HG03354 (cell line): ENCODE measurements at regions not wholly inside any gene's neighbourhood (a gene's known extent, or its start where the extent isn't known, plus 50 kb on each side); places are given as distances from the start of the nearest gene placed in this dataset.

Experiments used
- ATAC-seq: cut with Tn5 transposase; IDR thresholded peaks from one replicate; pipeline ENCODE4 v1.9.1; 2021; ENCODE audit warnings: mild to moderate bottlenecking; ENCODE audit not compliant: unreplicated experiment, poor library complexity, severe bottlenecking

- ATAC-seq, result no peak
These were observed 2385.0 kb downstream of the PCDH9 start for GRCh38 chr13:64845110-64845509.

- no peak for ATAC-seq
These were observed 2411.1 kb downstream of the PCDH9 start for GRCh38 chr13:64819081-64819480.

GRCh38 chr13:64817691-64818090, 2412.4 kb downstream of the PCDH9 start:
- ATAC-seq, result no peak

GRCh38 chr13:64810750-64811149, 2419.4 kb downstream of the PCDH9 start:
- no peak for ATAC-seq

- ATAC-seq, result no peak
These were observed 2421.4 kb downstream of the PCDH9 start for GRCh38 chr13:64808704-64809103.

GRCh38 chr13:64801768-64802167, 2428.4 kb downstream of the PCDH9 start:
- no peak for ATAC-seq

- ATAC-seq, result no peak
These were observed 2431.7 kb downstream of the PCDH9 start for GRCh38 chr13:64798422-64798821.

- no peak for ATAC-seq
These were observed 2436.5 kb downstream of the PCDH9 start for GRCh38 chr13:64793592-64793991.

- ATAC-seq, result no peak
These were observed 2437.0 kb downstream of the PCDH9 start for GRCh38 chr13:64793131-64793530.

GRCh38 chr13:64791373-64791772, 2438.8 kb downstream of the PCDH9 start:
- no peak for ATAC-seq

- ATAC-seq, result no peak
These were observed 2447.7 kb downstream of the PCDH9 start for GRCh38 chr13:64782466-64782865.

- ATAC-seq, result no peak
These were observed 2452.1 kb downstream of the PCDH9 start for GRCh38 chr13:64778002-64778401.

GRCh38 chr13:64774915-64775314, 2455.2 kb downstream of the PCDH9 start:
- ATAC-seq, result no peak

GRCh38 chr13:64770743-64771142, 2459.4 kb downstream of the PCDH9 start:
- no peak for ATAC-seq

GRCh38 chr13:64767054-64767453, 2463.1 kb downstream of the PCDH9 start:
- ATAC-seq, result no peak

GRCh38 chr13:64765636-64766035, 2464.5 kb downstream of the PCDH9 start:
- no peak for ATAC-seq

GRCh38 chr13:64758521-64759244, 2471.5 kb downstream of the PCDH9 start:
- no peak for ATAC-seq

- ATAC-seq, result no peak
These were observed 2473.5 kb downstream of the PCDH9 start for GRCh38 chr13:64756621-64757020.

GRCh38 chr13:64755961-64756360, 2474.2 kb downstream of the PCDH9 start:
- no peak for ATAC-seq

GRCh38 chr13:64753233-64754000, 2476.7 kb downstream of the PCDH9 start:
- ATAC-seq, result no peak

GRCh38 chr13:64749301-64749700, 2480.8 kb downstream of the PCDH9 start:
- no peak for ATAC-seq
